Activated T-cell treated with anti-CD3 and anti-CD28 coated beads, Interleukin-2, amount 50 U/mL, for 4 hours (primary cell): ENCODE measurements at regions not wholly inside any gene's neighbourhood (a gene's known extent, or its start where the extent isn't known, plus 50 kb on each side); places are given as distances from the start of the nearest gene placed in this dataset.
"Not testable (repeated sequence)": the region's sequence is repeated elsewhere in the genome, so short reads cannot be mapped to it uniquely, and the experiment has no call there.

Experiments used
- ATAC-seq, 2 donors: fragments of 200-7000 bp; cut with Tn5 transposase; one replicate each; pipeline ENCODE4 v1.10.0; 2021
- DNase-seq: peaks from one replicate; pipeline ENCODE4 v3.0.0-alpha.2; 2020
- H3K27me3 Mint-ChIP-seq: one replicate; pipeline ENCODE4 v1.8.0; 2021; ENCODE audit warnings: low read depth, mixed read lengths
- H3K36me3 Mint-ChIP-seq: one replicate; pipeline ENCODE4 v1.8.0; 2022; ENCODE audit warnings: mixed read lengths; ENCODE audit not compliant: insufficient read depth
- H3K4me1 Mint-ChIP-seq: one replicate; pipeline ENCODE4 v1.8.0; 2021; ENCODE audit warnings: low read depth, mixed read lengths
- H3K4me3 Mint-ChIP-seq: one replicate; pipeline ENCODE4 v1.8.0; 2021; ENCODE audit warnings: mild to moderate bottlenecking, moderate library complexity, mixed read lengths
- H3K9me3 Mint-ChIP-seq: one replicate; pipeline ENCODE4 v1.8.0; 2021; ENCODE audit warnings: mixed read lengths

DNA sequence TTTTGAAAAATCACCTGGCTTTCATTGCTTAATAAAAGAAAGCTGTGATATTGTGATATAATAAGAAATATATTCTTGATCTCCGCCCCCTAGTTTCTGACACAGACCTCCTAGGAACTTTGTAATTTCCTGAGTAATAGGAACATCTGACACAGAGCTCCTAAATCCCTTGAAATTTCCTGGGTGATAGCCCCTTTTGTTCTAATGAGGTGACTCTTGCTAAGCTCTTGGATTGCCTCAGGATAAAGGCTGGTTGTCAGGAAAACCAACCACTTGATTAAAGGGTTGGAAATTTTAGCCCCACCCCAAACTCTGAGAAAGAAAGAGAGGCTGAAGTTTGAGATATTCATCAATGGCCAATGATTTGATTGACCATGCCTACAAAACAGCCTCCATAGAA lies 326.4 kb upstream of the KIF2B start:
- no peak for ATAC-seq
- Mint-ChIP-seq H3K4me3 (no peak overlapping the region), H3K27me3 (no peaks in the 10 kb centered on the region), H3K9me3 (peaks cover 6% of the 10 kb centered on the region), H3K36me3 (no peaks in the 10 kb centered on the region), H3K4me1 (no peaks in the 10 kb centered on the region)
- no peak for DNase-seq

DNA sequence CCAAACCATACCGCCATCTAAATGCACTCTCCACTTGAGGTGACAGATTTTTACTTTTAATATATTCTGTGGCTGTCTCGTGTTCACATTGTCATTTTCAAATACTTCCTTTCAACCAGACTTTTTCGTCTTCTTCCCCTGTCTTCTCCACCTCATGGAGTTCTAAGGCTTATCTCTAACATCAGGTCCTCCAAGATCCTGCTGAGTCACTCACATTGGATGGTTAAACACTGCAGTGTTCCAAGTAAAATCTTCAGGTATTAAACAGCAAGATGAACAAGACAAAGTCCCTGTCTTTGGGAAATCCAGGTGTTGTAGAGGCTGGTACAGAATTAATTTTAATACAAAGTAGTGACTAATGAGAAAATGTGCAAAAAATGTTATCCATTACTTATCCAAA lies 330.2 kb upstream of the KIF2B start:
- H3K27me3 Mint-ChIP-seq = no peaks in the 10 kb centered on the region
- no peaks in the 10 kb centered on the region for H3K36me3 Mint-ChIP-seq
- no peak overlapping the region for H3K4me3 Mint-ChIP-seq
- no peaks in the 10 kb centered on the region for H3K4me1 Mint-ChIP-seq
- no peak for ATAC-seq
- peaks cover 5% of the 10 kb centered on the region for H3K9me3 Mint-ChIP-seq
- DNase-seq = no peak

DNA sequence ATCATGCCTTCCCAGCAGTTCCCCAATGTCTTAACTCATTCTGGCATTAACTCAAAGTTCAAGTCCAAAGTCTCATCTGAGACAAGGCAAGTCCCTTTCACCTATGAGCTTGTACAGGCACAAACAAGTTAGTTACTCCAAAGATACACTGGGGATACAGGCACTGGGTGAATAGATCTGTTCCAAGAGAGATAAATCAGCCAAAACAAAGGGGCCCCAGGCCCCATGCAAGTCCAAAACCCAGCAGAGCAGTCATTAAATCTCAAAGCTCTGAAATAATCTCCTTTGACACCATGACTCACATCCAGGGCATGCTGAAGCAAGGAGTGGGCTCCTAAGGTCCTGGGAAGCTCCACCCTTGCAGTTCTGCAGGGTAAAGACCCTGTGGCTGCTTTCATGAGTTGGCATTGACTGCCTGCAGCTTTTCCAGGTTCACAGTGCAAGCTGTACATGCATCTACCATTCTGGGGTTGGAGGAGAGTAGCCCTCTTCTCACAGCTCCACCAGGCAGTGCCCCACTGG lies 332.2 kb upstream of the KIF2B start:
- Mint-ChIP-seq H3K27me3 (no peaks in the 10 kb centered on the region), H3K9me3 (peaks cover 5% of the 10 kb centered on the region), H3K4me1 (no peaks in the 10 kb centered on the region), H3K36me3 (no peaks in the 10 kb centered on the region), H3K4me3 (no peak overlapping the region)
- ATAC-seq (no peak), DNase-seq (no peak)

DNA sequence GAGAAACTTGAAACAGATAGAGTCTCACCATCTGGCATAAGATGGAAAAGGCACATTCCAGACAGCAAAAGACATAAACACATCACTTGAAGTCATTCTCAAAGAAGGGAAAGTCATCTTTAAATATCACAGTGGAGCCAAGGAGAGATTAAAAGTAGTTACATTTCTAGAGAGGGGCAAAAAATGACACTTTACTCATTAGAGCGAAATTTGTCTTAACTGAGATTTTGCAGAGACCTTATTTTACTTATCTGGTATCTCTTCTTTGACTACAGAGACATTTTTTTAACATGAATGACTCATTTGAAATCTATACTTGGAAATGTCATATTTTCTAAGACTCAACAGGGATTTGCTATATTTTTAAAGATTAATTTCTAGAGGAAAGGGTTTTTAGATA lies 339.0 kb upstream of the KIF2B start:
- ATAC-seq (no peak), DNase-seq (no peak)
- H3K27me3 Mint-ChIP-seq = no peaks in the 10 kb centered on the region
- peaks cover 19% of the 10 kb centered on the region for H3K9me3 Mint-ChIP-seq
- H3K36me3 Mint-ChIP-seq = no peaks in the 10 kb centered on the region
- H3K4me3 Mint-ChIP-seq = no peak overlapping the region
- H3K4me1 Mint-ChIP-seq = no peaks in the 10 kb centered on the region

DNA sequence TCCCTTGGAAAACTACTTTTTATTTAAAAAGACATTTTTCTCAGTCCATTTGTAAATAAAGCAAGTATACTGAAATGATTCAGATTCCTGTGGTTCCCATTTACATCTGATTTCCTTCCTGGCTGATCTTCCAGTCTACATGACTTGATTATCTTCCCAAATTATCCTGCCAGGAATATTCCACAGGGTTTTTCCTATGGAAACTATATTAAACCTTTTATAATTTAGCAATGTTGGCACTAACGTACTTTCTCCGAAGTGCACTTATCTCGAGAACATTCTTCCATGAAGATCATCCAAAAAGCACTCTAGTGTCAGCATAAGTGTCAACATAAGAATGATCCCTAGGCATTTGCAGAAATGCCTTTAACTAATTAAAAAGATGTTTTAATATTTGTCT lies 347.7 kb upstream of the KIF2B start:
- Mint-ChIP-seq H3K4me1 (no peaks in the 10 kb centered on the region), H3K4me3 (no peak overlapping the region), H3K27me3 (no peaks in the 10 kb centered on the region), H3K9me3 (peaks cover 4% of the 10 kb centered on the region), H3K36me3 (no peaks in the 10 kb centered on the region)
- DNase-seq (no peak), ATAC-seq (no peak)

DNA sequence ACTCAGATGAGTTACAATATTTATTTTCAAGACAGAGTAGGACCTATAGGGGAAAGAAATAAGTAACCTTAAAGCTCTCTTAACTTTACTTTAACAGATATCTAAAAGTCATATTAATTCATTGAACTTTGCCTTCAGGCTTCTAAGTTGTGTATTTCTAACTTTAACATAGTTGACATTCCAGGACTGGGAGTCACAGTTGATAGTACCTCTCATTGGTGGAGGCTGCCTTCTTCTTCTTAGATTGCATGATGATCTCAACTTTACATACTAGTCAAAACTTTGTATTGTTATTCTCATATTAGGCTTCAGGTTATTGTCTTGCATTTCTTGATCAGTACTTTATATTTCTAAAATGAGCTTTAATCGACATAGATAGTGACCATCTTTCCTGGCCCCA lies 350.1 kb upstream of the KIF2B start:
- no peaks in the 10 kb centered on the region for H3K27me3 Mint-ChIP-seq
- DNase-seq = no peak
- no peak for ATAC-seq
- H3K4me1 Mint-ChIP-seq = no peaks in the 10 kb centered on the region
- peaks cover 3% of the 10 kb centered on the region for H3K9me3 Mint-ChIP-seq
- no peak overlapping the region for H3K4me3 Mint-ChIP-seq
- H3K36me3 Mint-ChIP-seq = no peaks in the 10 kb centered on the region

DNA sequence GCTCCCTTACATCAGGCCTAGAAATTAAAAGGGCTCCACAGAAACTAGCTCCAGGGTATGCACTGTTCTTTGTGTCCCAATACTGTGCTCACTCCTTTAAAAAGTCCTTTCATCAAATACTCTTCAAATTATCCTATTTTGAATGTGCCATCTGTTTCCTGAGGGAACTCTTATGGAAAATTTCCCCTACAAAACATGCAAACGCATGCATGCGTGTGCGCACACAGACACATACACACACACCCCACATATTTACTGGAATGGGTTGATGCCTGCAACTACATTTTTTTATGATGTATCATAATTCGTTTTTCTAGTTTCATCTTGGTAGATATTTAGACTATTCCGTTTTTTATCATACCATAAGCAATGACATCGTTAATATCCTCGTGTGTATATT lies 351.2 kb upstream of the KIF2B start:
- Mint-ChIP-seq H3K9me3 (peaks cover 3% of the 10 kb centered on the region), H3K27me3 (no peaks in the 10 kb centered on the region), H3K36me3 (no peaks in the 10 kb centered on the region), H3K4me1 (no peaks in the 10 kb centered on the region), H3K4me3 (no peak overlapping the region)
- DNase-seq (no peak), ATAC-seq (no peak)

DNA sequence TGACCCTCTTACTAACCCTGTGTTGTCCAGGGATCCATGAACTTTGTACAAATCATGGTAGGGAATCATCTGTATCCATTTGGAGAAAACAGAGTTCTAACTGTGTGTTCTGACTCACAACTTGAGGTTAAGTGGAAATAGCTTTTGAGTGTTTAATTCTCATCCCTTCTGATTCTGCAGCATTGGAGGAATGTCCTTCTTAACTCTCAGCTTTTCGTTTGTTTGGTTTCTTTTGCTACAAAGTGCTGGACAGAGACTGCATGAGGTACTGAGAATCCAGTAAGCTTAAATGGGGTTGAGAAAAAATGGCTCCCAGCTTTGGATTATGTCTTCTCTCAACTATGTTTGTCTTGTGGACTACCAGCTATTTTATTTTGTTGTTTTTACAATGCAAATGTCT lies 352.1 kb upstream of the KIF2B start:
- no peak for DNase-seq
- no peaks in the 10 kb centered on the region for H3K27me3 Mint-ChIP-seq
- no peak overlapping the region for H3K4me3 Mint-ChIP-seq
- no peaks in the 10 kb centered on the region for H3K36me3 Mint-ChIP-seq
- peaks cover 3% of the 10 kb centered on the region for H3K9me3 Mint-ChIP-seq
- H3K4me1 Mint-ChIP-seq = no peaks in the 10 kb centered on the region
- ATAC-seq = no peak

DNA sequence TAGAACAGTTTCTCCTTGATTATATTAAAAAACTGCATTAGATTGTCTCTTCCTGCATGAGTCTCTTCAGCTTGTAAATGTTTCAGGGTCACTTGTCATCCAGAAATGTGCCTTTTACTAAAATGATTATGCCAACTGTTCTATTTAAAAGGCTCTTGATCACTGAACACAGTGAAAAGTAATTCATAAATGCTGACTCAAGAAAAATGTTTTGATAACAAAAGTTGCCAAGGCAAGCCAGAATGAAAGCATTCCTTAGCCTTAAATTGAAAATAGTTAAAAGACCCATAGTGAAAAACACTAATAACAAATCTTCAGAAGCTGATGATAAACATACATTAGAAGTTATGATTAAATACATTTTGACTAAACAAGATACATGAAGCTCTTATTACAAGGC lies 356.0 kb upstream of the KIF2B start:
- Mint-ChIP-seq H3K9me3 (peaks cover 3% of the 10 kb centered on the region), H3K36me3 (no peaks in the 10 kb centered on the region), H3K4me1 (no peaks in the 10 kb centered on the region), H3K27me3 (no peaks in the 10 kb centered on the region), H3K4me3 (no peak overlapping the region)
- no peak for DNase-seq
- ATAC-seq = no peak

DNA sequence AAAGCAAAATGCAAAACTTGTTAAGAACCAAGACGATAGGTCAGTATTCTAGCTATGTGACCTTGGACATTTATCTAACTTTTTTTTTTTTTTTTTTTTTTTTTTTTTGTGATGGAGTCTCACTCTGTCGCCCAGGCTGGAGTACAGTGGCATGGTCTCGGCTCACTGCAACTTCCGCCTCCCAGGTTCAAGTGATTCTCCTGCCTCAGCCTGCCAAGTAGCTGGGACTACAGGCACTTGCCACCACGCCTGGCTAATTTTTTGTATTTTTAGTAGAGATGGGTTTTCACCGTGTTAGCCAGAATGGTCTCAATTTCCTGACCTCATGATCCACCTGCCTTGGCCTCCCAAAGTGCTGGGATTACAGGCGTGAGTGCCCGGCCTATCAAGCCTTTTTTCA lies 358.3 kb upstream of the KIF2B start:
- not testable (repeated sequence) for DNase-seq, H3K4me1 Mint-ChIP-seq, H3K27me3 Mint-ChIP-seq, H3K9me3 Mint-ChIP-seq, ATAC-seq, H3K36me3 Mint-ChIP-seq, H3K4me3 Mint-ChIP-seq

DNA sequence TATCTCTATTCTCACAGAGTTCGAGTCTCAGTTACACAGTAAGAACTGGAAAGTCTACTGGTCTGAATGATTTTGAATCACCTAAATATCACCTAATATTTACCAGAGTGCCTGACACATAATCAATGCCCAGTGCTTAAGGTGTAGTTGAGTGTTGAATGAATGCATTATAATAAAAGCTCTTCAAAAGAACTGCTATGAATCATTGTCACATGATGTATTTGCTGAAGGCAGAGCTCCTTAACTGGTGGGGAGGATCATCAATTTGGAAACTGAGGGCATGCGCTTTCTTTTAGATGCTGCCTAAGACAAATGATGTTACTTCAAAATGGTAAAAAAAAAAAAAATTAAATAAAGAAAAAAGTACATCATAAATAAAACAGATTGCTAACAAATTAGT lies 359.4 kb upstream of the KIF2B start:
- Mint-ChIP-seq H3K4me3 (no peak overlapping the region), H3K27me3 (no peaks in the 10 kb centered on the region), H3K4me1 (no peaks in the 10 kb centered on the region), H3K36me3 (no peaks in the 10 kb centered on the region), H3K9me3 (peaks cover 4% of the 10 kb centered on the region)
- ATAC-seq (no peak), DNase-seq (no peak)

DNA sequence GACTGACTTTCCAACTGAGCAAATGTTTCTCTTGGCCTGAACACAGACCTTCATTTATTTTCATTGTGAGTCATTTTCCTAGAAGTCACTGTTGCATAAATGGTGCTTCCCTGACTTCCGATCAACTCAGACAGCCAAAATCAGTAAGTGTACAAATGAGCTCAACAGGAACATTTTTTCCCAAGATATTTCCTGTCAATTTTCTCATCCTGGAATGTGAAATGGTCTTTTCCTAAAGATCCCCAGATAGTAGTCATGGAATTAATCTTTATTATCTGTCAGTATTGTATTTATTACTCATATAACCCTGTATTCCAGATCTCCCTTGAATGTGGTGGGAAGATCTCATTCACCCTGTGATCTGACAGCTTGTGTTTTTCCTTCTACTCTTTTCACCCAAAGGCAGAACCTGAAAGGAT lies 360.3 kb upstream of the KIF2B start:
- peaks cover 4% of the 10 kb centered on the region for H3K9me3 Mint-ChIP-seq
- ATAC-seq (no peak), DNase-seq (no peak)
- H3K4me3 Mint-ChIP-seq = no peak overlapping the region
- no peaks in the 10 kb centered on the region for H3K36me3 Mint-ChIP-seq
- H3K4me1 Mint-ChIP-seq = no peaks in the 10 kb centered on the region
- no peaks in the 10 kb centered on the region for H3K27me3 Mint-ChIP-seq

DNA sequence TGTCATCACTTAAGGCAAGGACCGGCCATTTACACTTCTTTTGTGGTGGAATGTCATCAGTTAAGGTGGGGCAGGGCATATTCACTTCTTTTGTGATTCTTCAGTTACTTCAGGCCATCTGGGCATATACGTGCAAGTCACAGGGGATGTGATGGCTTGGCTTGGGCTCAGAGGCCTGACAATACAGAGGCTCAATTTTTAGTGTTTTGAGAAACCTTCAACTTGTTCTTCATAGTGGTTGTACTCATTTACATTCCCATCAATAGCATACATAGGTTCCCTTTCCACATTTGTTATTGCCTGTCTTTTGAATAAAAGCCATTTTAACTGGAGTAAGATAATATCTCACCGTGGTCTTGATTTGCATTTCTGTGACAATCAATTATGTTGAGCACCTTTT lies 366.8 kb upstream of the KIF2B start:
- not testable (repeated sequence) for H3K4me1 Mint-ChIP-seq, DNase-seq, H3K27me3 Mint-ChIP-seq, H3K4me3 Mint-ChIP-seq, H3K9me3 Mint-ChIP-seq, ATAC-seq, H3K36me3 Mint-ChIP-seq

DNA sequence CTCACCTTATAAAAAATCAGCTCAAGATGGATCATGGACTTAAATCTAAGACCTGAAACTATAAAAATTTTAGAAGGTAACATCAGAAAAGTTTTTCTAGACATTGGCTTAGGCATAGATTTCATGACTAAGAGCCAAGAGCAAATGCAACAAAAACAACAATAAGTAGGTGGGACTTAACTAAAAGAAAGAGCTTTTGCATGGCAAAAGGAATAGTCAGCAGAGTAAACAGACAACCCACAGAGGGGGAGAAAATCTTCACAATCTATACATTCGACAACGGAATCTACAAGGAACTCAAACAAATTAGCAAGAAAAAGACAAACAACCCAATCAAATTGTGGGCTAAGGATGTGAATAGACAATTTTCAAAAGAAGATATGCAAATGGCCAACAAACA lies 368.4 kb upstream of the KIF2B start:
- H3K4me1 Mint-ChIP-seq = no peaks in the 10 kb centered on the region
- no peaks in the 10 kb centered on the region for H3K36me3 Mint-ChIP-seq
- ATAC-seq (no peak), DNase-seq (no peak)
- H3K4me3 Mint-ChIP-seq = no peak overlapping the region
- no peaks in the 10 kb centered on the region for H3K27me3 Mint-ChIP-seq
- H3K9me3 Mint-ChIP-seq = peaks cover 6% of the 10 kb centered on the region

DNA sequence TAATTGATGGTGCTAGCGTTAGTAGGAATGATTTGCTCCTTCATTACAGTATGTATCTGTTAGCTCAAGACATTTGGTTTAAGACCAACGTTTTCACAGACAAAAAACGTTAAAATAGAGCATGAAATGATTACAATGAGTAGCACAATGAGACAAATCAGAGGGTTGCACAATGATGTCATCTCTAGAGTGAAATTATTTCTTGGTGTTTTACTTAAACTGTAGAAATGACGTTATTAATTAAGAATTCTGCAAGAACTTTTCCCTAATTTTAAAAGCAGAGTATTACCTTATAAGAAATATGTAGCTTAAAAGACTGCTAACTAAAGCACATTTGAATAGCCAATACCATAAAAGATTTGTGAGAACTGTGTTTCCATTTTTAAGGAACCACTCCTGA lies 373.4 kb upstream of the KIF2B start:
- H3K27me3 Mint-ChIP-seq = no peaks in the 10 kb centered on the region
- DNase-seq = no peak
- ATAC-seq = no peak
- H3K4me3 Mint-ChIP-seq = no peak overlapping the region
- H3K9me3 Mint-ChIP-seq = peaks cover 3% of the 10 kb centered on the region
- no peaks in the 10 kb centered on the region for H3K36me3 Mint-ChIP-seq
- H3K4me1 Mint-ChIP-seq = no peaks in the 10 kb centered on the region

DNA sequence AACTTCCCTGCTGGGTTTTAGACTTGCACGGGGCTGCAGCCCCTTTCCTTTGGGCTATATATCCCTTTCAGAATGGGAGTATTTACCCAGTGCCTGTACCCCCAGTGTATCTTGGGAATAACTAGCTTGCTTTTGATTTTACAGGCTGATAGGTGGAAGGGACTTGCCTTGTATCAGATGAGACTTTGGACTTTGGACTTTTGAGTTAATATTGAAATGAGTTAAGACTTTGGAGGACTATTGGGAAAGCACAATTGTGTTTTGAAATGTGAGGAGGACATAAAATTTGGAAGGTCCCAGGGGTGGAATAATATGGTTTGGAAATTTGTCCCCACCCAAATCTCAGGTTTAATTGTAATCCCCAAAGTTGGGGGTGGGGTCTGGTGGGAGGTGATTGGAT lies 393.8 kb upstream of the KIF2B start:
- no peak overlapping the region for H3K4me3 Mint-ChIP-seq
- no peaks in the 10 kb centered on the region for H3K27me3 Mint-ChIP-seq
- no peaks in the 10 kb centered on the region for H3K4me1 Mint-ChIP-seq
- ATAC-seq = no peak
- H3K36me3 Mint-ChIP-seq = no peaks in the 10 kb centered on the region
- DNase-seq = no peak
- peaks cover 14% of the 10 kb centered on the region for H3K9me3 Mint-ChIP-seq
